HG03103 (cell line): ENCODE measurements at regions not wholly inside any gene's neighbourhood (a gene's known extent, or its start where the extent isn't known, plus 50 kb on each side); places are given as distances from the start of the nearest gene placed in this dataset.

Source experiments
- ATAC-seq: cut with Tn5 transposase; IDR thresholded peaks from one replicate; pipeline ENCODE4 v1.9.1; 2021; ENCODE audit warnings: low read depth; ENCODE audit not compliant: unreplicated experiment

- ATAC-seq = no peak
These were observed 60.2 kb downstream of the ADAMTS1 start for GRCh38 chr21:26784974-26785373.

GRCh38 chr21:26783466-26784195, 61.6 kb downstream of the ADAMTS1 start:
- no peak for ATAC-seq

DNA sequence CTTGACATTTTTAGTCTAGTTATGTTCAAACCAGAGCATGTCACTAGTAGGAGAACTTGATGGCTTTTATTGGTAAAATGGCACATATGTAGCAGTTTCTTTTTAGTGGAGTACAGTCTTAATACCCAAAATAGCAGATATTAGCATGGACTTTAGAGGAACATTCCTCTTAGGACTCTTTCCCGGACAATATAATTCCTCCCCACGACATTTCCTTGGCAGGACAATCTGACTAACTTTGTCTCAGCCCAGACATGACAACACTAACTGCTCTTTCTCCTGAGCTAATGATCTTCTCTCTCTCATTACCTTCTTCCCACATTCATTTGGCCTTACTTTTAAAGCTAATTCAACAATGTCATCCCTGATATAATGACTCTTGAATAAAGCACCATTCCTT, 62.5 kb downstream of the ADAMTS1 start:
- ATAC-seq = no peak

GRCh38 chr21:26782331-26782730, 62.9 kb downstream of the ADAMTS1 start:
- ATAC-seq = no peak

DNA sequence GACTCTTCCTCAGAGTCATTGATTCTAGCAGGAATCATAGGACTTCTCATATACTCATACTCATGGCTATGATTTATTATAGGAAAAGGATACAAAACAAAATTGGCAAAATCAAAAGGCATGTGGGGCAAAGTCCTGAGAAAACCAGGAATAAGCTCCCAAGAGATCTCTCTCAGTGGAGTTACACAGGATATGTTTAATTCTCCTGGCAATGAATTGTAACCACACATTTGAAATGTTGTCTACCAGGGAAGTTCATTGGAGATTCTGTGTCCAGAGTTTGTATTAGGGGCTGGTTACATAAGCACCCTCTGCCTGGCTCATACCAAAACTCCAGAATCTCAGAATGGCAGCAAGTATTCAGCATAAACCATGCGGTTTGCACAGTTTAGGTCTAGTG, 63.9 kb downstream of the ADAMTS1 start:
- no peak for ATAC-seq

GRCh38 chr21:26777166-26777565, 68.0 kb downstream of the ADAMTS1 start:
- ATAC-seq = no peak

GRCh38 chr21:26776310-26777021, 68.7 kb downstream of the ADAMTS1 start:
- no peak for ATAC-seq

- no peak for ATAC-seq
These were observed 72.2 kb downstream of the ADAMTS1 start for GRCh38 chr21:26773058-26773457.

DNA sequence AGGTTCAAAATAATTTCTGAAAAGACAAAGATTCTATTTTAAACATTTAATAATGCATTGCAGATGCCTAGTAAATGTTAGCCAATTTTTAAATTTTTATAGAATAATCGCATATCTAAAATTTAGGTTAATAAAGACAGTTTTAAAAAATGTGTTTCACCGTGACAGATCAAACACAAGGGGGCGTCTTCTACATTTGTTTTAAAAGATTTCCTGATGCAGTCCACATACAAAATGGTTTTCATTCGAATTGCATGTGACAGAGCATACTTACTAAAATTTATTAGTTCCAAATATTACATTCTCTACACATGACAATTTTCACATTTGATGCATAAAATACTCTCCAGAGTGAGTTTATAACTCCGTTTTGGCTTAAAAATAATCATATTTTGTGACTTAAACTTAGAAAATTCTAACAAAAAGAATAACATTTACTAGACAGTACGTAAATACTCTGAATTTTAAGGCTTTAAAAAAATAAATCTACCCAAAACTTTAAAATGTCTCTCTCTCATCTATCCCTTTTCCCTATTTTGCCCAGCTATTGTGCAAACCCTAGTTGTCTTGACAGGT, 75.5 kb downstream of the ADAMTS1 start:
- ATAC-seq = no peak

DNA sequence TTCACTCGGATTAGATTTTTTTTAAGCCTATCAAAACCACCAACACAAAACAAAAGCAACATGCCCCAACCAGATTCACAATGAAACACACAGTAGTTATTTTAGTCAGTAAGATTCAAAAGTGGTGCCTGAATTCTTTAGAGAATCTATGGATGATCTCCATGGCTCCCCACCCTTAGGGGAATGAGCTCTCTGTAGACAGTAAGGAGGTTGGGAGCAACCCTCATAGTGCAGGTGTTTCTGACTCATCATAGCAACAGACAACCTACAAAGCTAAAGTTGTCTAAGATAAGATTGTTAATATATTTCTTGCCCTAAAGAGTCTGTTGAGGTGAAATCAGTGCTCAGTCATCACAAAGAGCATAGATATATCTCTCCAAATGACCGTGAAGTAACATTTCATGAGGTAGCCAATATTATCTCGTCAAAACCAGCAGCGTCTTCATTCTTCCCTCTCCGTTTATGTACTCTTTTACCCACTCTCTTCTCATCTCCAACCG, 78.3 kb downstream of the ADAMTS1 start:
- ATAC-seq = no peak

DNA sequence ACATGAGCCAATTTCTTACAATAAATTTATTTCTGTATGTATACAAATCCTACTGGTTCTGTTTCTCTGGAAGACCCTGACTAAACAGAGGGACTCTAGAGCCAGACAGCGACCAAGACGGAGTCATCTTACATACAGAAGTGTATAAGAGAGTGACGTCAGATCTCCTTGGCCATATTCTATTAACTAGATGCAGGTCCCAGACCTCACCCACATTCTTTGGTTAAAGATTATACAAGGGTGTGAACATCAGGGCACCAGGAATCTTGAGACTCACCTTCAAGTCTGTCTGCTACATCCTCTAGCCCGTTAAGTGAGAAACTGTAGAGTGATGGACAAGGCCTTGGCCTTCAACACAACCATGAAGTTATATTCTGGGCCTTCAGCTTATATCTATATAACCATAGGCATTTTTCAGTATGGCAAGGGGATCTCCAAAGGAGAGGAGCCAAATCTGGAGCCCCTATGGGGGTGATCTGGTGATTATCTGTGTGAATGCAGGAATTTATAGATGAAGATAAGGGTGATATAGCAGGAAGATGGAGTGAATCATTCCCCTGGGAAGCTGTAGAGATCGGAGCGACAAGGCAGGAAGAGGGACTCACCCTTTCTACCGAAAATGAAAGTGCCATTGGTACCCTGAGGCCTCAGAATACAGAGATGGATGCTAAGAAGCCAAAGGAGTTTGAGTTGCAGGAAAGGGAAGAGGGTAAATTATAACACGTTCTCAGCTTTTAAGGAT, 83.9 kb downstream of the ADAMTS1 start:
- ATAC-seq = no peak

DNA sequence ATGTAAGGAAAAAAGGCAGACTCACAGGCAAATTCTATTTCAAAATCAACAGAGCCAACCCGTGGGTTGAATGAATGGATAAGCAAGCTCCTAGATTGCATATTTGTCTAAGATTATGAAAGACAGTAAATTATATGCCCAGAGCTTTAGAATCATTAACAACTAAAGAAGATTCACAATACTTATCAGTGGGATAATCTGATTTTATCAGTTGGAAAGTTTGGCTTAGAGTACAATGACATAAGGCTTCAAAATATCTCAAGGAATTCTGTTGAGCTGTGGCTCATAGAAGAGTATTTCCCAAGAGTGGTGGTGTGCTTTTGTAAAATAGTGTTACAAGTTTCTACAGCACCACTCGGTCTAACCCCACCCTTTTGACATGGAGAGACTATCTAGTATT, 85.5 kb downstream of the ADAMTS1 start:
- ATAC-seq = no peak

DNA sequence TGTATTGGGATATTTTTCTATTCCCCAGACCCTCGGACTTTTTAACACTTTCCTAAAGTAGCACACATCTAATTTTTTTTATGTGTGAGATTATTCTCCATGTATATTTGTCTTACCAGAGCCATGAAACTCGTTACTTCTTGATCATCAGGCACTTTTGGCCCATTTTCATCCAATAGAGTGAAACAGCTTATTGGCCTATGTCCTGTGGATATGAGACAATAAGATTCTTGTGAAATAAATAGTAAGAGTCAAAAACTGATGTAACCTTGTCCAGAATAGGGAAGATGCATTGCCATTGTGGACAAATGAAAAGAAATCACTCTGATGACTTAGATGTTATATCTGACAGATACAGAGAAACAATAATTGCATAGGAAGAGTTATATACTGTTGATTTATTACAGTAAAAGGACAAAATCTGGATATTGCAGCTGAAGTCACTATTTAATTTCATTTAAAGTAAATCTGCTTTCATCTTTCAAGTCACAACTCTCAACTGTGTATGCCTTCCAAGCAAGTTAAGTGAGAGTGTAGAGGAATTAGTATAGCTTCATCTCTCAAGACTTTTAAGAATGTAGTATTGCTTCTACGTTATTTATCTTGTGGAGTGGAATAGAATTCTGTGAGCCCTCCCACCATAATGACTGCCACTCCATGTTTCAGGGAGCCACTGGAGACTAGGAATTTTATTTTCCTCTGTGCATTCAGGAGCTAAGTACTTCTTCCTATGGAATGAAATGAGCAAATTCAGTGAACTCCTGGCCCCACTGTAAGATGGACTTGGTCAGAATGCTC, 86.9 kb downstream of the ADAMTS1 start:
- no peak for ATAC-seq

- ATAC-seq = no peak
These were observed 88.6 kb downstream of the ADAMTS1 start for GRCh38 chr21:26756491-26757159.

DNA sequence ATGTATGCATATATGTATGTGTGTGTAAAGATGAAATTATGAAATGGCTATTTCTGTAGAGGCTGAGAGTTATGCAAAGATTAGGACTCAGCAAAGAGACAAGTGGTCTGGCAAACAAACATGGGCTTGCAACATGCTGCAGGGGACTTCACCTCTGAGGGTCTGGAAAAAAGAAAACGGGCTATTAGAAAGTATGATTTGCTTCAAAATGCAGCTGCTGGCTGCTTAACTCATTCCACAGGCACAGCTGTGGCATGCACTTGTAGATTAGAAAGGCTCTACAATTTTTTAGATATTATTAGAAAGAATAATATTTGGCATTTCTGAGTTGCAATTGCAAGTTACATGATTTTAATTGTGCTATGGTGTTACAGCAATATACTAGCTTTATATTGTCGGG, 90.4 kb downstream of the ADAMTS1 start:
- no peak for ATAC-seq

- no peak for ATAC-seq
These were observed 91.4 kb downstream of the ADAMTS1 start for GRCh38 chr21:26753822-26754221.

GRCh38 chr21:26752849-26753248, 92.4 kb downstream of the ADAMTS1 start:
- no peak for ATAC-seq

DNA sequence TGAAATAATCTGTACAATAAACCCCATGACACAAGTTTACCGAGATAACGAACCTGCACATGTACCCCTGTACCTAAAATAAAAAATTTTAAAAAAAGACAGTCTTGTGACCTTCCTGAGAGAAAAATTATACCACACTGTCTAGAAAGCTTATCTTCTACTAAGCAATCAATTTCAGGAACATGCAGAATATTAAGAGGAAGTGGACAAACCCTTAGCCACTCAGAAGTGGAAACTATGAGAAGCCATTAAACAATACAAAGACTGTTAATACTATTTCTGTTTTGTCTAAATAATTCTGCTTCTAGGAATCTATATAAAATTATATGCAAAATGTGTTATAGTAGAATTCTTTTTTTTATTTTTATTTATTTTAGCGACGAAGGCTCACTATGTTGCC, 93.9 kb downstream of the ADAMTS1 start:
- no peak for ATAC-seq

DNA sequence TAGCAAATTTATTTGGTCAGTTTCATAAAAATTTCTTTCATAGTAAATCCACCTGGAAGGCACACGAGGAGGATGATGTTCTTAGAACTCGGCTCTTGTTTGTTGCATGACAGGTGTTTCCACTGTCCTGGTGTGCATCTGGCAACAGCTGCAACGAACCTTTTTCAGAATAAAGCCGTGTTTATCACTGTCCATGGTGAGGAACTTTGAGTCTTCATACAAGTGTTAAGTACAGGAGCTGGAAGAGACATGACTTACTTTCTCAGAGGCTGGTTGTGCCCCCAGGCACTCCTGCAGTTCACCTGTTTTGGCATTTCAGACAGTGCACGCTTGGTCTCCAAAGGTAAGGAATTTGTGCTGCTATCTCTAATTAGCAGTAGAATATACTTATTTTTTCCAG, 97.1 kb downstream of the ADAMTS1 start:
- no peak for ATAC-seq

- no peak for ATAC-seq
These were observed 98.0 kb downstream of the ADAMTS1 start for GRCh38 chr21:26747216-26747615.
